SK-N-SH treated with all-trans-retinoic acid at 6 μM for 48 hours (cell line): ENCODE measurements at regions not wholly inside any gene's neighbourhood (a gene's known extent, or its start where the extent isn't known, plus 50 kb on each side); places are given as distances from the start of the nearest gene placed in this dataset.

ENCODE experiments used
- ATAC-seq: fragments of 200-7000 bp; cut with Tn5 transposase; 3 replicates; pipeline ENCODE4 v1.9.1; 2020; ENCODE audit warnings: mild to moderate bottlenecking, moderate library complexity
- ARNTL ChIP-seq: fragments of 450-650 bp; formaldehyde crosslinking; IDR thresholded peaks from 2 replicates; pipeline ENCODE4 v1.5.0; 2020; ENCODE audit warnings: low read depth, mild to moderate bottlenecking, moderate library complexity, borderline replicate concordance
- BACH2 ChIP-seq: fragments of 250-450 bp; sonication (Bioruptor Pico); IDR thresholded peaks from 2 replicates; pipeline ENCODE4 v1.9.0; 2021; ENCODE audit warnings: mild to moderate bottlenecking, borderline replicate concordance
- CSDC2 ChIP-seq: fragments of 250-450 bp; sonication (Bioruptor Pico); IDR thresholded peaks from 2 replicates; pipeline ENCODE4 v1.5.0; 2020; ENCODE audit warnings: mild to moderate bottlenecking, moderate library complexity
- ESRRG ChIP-seq: fragments of 250-450 bp; sonication (Bioruptor Pico); IDR thresholded peaks from 2 replicates; pipeline ENCODE4 v1.6.1; 2021; ENCODE audit warnings: mild to moderate bottlenecking
- ISL1 ChIP-seq: fragments of 250-450 bp; sonication (Bioruptor Pico); IDR thresholded peaks from 2 replicates; pipeline ENCODE4 v2.1.2; 2022; ENCODE audit warnings: mild to moderate bottlenecking, moderate library complexity
- OSR1 ChIP-seq: fragments of 250-450 bp; sonication (Bioruptor Pico); IDR thresholded peaks from 2 replicates; pipeline ENCODE4 v1.8.0; 2022; ENCODE audit warnings: moderate library complexity, mild to moderate bottlenecking, inconsistent platforms
- RARB ChIP-seq: fragments of 250-450 bp; sonication (Bioruptor Pico); IDR thresholded peaks from 2 replicates; pipeline ENCODE4 v1.8.0; 2021; ENCODE audit warnings: mild to moderate bottlenecking, moderate library complexity
- SNAI2 ChIP-seq: fragments of 250-450 bp; sonication (Bioruptor Pico); IDR thresholded peaks from 2 replicates; pipeline ENCODE4 v1.5.0; 2020; ENCODE audit warnings: mild to moderate bottlenecking, moderate library complexity
- TOX ChIP-seq: fragments of 250-450 bp; sonication (Bioruptor Pico); IDR thresholded peaks from 2 replicates; pipeline ENCODE4 v1.8.0; 2021; ENCODE audit warnings: mild to moderate bottlenecking, moderate library complexity, borderline replicate concordance
- ZC3H10 ChIP-seq: fragments of 250-450 bp; sonication (Bioruptor Pico); IDR thresholded peaks from 2 replicates; pipeline ENCODE4 v1.5.1; 2021; ENCODE audit warnings: mild to moderate bottlenecking, moderate library complexity
- ZFP3 ChIP-seq: fragments of 250-450 bp; sonication (Bioruptor Pico); IDR thresholded peaks from 2 replicates; pipeline ENCODE4 v1.5.0; 2020; ENCODE audit warnings: mild to moderate bottlenecking, moderate library complexity
- ZFP30 ChIP-seq: fragments of 450-650 bp; formaldehyde crosslinking; IDR thresholded peaks from 2 replicates; pipeline ENCODE4 v1.5.0; 2022; ENCODE audit warnings: mild to moderate bottlenecking, moderate library complexity
- ZNF565 ChIP-seq: fragments of 450-650 bp; formaldehyde crosslinking; conservative IDR thresholded peaks from 2 replicates; pipeline ENCODE4 v1.5.0; 2020; ENCODE audit warnings: low read depth, mild to moderate bottlenecking, moderate library complexity
- ZNF70 ChIP-seq: fragments of 450-650 bp; formaldehyde crosslinking; IDR thresholded peaks from 2 replicates; pipeline ENCODE4 v1.5.0; 2020; ENCODE audit warnings: mild to moderate bottlenecking, moderate library complexity
- TF ChIP-seq, protein P1 (sequence below): fragments of 250-450 bp; sonication (Bioruptor Pico); IDR thresholded peaks from 2 replicates; pipeline ENCODE4 v1.8.0; 2020; ENCODE audit warnings: mild to moderate bottlenecking, moderate library complexity, borderline replicate concordance
- TF ChIP-seq, protein P2 (sequence below): fragments of 250-450 bp; sonication (Bioruptor Pico); IDR thresholded peaks from 2 replicates; pipeline ENCODE4 v1.5.1; 2020; ENCODE audit warnings: low read depth, mild to moderate bottlenecking, moderate library complexity
- TF ChIP-seq, protein P3 (sequence below): fragments of 250-450 bp; sonication (Bioruptor Pico); IDR thresholded peaks from 2 replicates; pipeline ENCODE4 v1.5.0; 2020; ENCODE audit warnings: mild to moderate bottlenecking, moderate library complexity
- TF ChIP-seq, protein P4 (sequence below): fragments of 250-450 bp; sonication (Bioruptor Pico); IDR thresholded peaks from 2 replicates; pipeline ENCODE4 v1.5.1; 2021; ENCODE audit warnings: mild to moderate bottlenecking, moderate library complexity
- TF ChIP-seq, protein P5 (sequence below): fragments of 250-450 bp; sonication (Bioruptor Pico); IDR thresholded peaks from 2 replicates; pipeline ENCODE4 v1.8.0; 2021; ENCODE audit warnings: low read depth, mild to moderate bottlenecking, moderate library complexity, borderline replicate concordance

DNA sequence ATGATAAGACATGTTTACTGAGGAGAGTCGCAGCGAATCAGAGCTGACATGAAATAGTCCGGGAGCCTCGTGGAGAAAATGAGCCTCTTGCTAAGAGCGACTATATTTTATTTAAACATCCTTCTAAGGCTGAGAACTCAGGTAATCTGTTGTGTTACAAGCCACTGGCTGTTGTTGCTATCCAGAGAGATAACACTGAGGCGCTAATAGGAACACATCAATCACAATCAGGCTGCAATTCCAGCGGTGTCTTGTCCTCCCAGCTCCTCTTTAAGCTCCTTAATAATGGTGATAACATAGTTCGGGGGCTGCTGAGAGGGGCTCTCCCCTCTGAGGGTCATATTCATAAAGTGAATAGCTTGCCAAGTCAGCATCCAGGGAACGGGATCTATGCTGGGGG, 95.1 kb downstream of the INSIG2 start:
- ATAC-seq: no peak
- TF ChIP-seq, protein P1, sequence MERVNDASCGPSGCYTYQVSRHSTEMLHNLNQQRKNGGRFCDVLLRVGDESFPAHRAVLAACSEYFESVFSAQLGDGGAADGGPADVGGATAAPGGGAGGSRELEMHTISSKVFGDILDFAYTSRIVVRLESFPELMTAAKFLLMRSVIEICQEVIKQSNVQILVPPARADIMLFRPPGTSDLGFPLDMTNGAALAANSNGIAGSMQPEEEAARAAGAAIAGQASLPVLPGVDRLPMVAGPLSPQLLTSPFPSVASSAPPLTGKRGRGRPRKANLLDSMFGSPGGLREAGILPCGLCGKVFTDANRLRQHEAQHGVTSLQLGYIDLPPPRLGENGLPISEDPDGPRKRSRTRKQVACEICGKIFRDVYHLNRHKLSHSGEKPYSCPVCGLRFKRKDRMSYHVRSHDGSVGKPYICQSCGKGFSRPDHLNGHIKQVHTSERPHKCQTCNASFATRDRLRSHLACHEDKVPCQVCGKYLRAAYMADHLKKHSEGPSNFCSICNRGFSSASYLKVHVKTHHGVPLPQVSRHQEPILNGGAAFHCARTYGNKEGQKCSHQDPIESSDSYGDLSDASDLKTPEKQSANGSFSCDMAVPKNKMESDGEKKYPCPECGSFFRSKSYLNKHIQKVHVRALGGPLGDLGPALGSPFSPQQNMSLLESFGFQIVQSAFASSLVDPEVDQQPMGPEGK: no peak
- TF ChIP-seq ESRRG (CRISPR knock-in tag) (no peak), TOX (CRISPR knock-in tag) (no peak), ARNTL (no peak), ISL1 (CRISPR knock-in tag) (no peak), OSR1 (CRISPR knock-in tag) (no peak), ZNF70 (CRISPR knock-in tag) (no peak), SNAI2 (no peak), ZC3H10 (CRISPR knock-in tag) (no peak), CSDC2 (no peak), ZNF565 (CRISPR knock-in tag) (no peak), RARB (no peak), ZFP3 (no peak)
- TF ChIP-seq, protein P2, sequence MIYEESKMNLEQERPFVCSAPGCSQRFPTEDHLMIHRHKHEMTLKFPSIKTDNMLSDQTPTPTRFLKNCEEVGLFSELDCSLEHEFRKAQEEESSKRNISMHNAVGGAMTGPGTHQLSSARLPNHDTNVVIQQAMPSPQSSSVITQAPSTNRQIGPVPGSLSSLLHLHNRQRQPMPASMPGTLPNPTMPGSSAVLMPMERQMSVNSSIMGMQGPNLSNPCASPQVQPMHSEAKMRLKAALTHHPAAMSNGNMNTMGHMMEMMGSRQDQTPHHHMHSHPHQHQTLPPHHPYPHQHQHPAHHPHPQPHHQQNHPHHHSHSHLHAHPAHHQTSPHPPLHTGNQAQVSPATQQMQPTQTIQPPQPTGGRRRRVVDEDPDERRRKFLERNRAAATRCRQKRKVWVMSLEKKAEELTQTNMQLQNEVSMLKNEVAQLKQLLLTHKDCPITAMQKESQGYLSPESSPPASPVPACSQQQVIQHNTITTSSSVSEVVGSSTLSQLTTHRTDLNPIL (CRISPR knock-in tag): no peak
- TF ChIP-seq, protein P3, sequence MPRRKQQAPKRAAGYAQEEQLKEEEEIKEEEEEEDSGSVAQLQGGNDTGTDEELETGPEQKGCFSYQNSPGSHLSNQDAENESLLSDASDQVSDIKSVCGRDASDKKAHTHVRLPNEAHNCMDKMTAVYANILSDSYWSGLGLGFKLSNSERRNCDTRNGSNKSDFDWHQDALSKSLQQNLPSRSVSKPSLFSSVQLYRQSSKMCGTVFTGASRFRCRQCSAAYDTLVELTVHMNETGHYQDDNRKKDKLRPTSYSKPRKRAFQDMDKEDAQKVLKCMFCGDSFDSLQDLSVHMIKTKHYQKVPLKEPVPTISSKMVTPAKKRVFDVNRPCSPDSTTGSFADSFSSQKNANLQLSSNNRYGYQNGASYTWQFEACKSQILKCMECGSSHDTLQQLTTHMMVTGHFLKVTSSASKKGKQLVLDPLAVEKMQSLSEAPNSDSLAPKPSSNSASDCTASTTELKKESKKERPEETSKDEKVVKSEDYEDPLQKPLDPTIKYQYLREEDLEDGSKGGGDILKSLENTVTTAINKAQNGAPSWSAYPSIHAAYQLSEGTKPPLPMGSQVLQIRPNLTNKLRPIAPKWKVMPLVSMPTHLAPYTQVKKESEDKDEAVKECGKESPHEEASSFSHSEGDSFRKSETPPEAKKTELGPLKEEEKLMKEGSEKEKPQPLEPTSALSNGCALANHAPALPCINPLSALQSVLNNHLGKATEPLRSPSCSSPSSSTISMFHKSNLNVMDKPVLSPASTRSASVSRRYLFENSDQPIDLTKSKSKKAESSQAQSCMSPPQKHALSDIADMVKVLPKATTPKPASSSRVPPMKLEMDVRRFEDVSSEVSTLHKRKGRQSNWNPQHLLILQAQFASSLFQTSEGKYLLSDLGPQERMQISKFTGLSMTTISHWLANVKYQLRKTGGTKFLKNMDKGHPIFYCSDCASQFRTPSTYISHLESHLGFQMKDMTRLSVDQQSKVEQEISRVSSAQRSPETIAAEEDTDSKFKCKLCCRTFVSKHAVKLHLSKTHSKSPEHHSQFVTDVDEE: no peak
- TF ChIP-seq, protein P4, sequence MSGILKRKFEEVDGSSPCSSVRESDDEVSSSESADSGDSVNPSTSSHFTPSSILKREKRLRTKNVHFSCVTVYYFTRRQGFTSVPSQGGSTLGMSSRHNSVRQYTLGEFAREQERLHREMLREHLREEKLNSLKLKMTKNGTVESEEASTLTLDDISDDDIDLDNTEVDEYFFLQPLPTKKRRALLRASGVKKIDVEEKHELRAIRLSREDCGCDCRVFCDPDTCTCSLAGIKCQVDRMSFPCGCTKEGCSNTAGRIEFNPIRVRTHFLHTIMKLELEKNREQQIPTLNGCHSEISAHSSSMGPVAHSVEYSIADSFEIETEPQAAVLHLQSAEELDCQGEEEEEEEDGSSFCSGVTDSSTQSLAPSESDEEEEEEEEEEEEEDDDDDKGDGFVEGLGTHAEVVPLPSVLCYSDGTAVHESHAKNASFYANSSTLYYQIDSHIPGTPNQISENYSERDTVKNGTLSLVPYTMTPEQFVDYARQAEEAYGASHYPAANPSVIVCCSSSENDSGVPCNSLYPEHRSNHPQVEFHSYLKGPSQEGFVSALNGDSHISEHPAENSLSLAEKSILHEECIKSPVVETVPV (CRISPR knock-in tag): no peak

DNA sequence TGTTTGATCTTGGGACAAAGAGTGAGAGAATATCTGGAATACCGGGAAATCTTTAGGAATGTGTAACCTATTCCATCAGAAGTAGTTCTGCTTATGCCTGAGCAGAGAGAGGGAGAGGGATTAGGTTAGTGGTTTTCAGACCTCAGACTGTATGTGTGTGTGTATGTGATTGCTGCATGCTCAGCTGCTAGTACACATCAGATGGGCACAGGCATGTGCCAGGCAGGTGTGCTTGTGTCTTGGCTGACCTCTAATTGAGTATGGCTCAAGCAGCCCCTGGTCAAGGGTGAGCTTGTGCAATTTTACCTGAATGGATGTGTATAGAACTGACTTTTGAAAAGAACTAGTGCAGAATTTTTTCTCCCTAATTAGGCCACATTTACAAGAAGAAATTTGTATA, 91.2 kb downstream of the INSIG2 start:
- no peak for TF ChIP-seq OSR1 (CRISPR knock-in tag)
- TF ChIP-seq, protein P5, sequence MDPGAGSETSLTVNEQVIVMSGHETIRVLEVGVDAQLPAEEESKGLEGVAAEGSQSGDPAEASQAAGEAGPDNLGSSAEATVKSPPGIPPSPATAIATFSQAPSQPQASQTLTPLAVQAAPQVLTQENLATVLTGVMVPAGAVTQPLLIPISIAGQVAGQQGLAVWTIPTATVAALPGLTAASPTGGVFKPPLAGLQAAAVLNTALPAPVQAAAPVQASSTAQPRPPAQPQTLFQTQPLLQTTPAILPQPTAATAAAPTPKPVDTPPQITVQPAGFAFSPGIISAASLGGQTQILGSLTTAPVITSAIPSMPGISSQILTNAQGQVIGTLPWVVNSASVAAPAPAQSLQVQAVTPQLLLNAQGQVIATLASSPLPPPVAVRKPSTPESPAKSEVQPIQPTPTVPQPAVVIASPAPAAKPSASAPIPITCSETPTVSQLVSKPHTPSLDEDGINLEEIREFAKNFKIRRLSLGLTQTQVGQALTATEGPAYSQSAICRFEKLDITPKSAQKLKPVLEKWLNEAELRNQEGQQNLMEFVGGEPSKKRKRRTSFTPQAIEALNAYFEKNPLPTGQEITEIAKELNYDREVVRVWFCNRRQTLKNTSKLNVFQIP: no peak
- TF ChIP-seq ARNTL: no peak
- no peak for TF ChIP-seq ESRRG (CRISPR knock-in tag)
- TF ChIP-seq, protein P4 (CRISPR knock-in tag): no peak
- TF ChIP-seq ZNF70 (CRISPR knock-in tag): no peak
- no peak for TF ChIP-seq ZNF565 (CRISPR knock-in tag)
- ATAC-seq: no peak

DNA sequence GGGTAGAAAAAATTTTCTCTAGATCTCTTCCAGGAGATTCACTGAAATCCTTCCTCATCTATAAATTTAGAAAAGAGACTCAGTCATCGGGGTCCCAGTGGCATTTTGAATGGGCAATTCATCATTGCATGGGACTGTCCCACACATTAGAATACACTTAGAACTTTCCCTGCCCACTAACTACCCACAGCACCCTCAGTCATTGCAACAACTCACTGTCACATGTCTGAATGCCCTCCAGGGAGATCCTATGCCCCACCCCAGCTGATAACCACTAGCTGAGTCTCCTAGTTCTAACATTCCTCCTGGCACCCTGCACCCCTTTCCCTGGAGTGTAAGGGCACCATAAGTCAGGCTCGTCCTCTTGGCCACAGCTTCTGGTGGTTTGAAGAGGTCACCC, 89.6 kb downstream of the INSIG2 start:
- ATAC-seq: no peak
- no peak for TF ChIP-seq CSDC2
- TF ChIP-seq ZC3H10 (CRISPR knock-in tag): no peak
- TF ChIP-seq ZFP30: no peak
- TF ChIP-seq, protein P1: no peak
- TF ChIP-seq ZNF565 (CRISPR knock-in tag): no peak
- TF ChIP-seq BACH2 (CRISPR knock-in tag): no peak
- TF ChIP-seq, protein P2 (CRISPR knock-in tag): no peak
- TF ChIP-seq, protein P4 (CRISPR knock-in tag): no peak
- no peak for TF ChIP-seq TOX (CRISPR knock-in tag)
- TF ChIP-seq OSR1 (CRISPR knock-in tag): no peak
- TF ChIP-seq, protein P5: no peak
- TF ChIP-seq ESRRG (CRISPR knock-in tag): no peak
